HG02588 (cell line): ENCODE measurements at regions not wholly inside any gene's neighbourhood (a gene's known extent, or its start where the extent isn't known, plus 50 kb on each side); places are given as distances from the start of the nearest gene placed in this dataset.
"Not testable (repeated sequence)": the region's sequence is repeated elsewhere in the genome, so short reads cannot be mapped to it uniquely, and the experiment has no call there.

Experiments
- ATAC-seq: cut with Tn5 transposase; IDR thresholded peaks from one replicate; pipeline ENCODE4 v1.9.1; 2021; ENCODE audit warnings: mild to moderate bottlenecking, moderate library complexity; ENCODE audit not compliant: unreplicated experiment

DNA sequence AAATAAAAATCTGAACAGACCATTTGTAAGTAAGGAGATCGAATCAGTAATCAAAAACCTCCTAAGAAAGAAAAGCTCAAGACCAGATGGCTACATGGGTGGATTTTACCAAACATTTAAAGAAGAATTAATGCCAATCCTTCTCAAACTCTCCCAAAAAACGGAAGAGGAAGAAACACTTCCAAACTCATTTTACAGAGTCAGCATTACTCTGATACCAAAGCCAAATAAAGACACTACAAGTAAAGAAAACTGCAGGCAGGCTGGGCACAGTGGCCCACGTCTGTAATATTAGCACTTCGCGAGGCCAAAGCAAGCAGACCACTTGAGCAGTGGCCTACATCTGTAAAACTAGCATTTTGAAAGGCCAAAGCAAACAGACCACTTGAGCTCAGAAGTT is 159.8 kb downstream of the DPY19L2 start:
- no peak for ATAC-seq

DNA sequence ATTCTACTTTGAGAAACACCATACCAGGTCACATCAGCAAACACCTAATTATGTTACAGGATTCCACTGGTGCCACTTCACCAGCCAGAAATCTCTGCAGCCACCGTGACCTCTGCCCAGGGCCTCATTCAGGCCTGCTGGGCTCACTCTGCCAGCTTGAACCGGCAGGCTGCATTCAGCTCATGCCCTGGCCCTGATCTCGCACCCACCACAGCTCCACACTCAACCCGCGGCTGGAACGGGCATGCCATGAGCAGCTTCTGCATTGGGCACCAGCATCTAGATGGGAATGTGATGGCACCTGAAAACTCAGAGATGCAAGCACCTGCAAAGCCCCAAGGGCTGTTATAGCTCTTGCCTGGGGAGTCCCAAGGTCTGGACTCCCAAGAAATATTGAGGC is 168.7 kb downstream of the DPY19L2 start:
- no peak for ATAC-seq

DNA sequence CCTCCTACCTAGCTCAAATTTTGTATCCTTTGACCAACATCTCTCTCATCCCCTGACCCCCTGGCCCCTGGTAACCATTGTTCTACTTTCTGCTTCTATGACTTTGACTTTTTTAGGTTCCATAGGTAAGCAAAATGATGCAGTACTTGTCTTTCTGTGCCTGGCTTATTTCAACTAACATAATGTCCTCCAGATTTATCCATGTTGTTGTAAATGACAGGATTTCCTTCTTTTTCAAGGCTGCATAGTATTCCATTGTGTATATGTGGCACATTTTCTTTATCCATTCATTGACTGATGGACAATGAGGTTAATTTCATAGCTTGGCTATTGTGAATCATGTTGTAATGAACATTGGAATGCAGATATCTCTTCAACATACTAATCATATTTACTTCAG is 170.1 kb downstream of the DPY19L2 start:
- ATAC-seq = no peak

DNA sequence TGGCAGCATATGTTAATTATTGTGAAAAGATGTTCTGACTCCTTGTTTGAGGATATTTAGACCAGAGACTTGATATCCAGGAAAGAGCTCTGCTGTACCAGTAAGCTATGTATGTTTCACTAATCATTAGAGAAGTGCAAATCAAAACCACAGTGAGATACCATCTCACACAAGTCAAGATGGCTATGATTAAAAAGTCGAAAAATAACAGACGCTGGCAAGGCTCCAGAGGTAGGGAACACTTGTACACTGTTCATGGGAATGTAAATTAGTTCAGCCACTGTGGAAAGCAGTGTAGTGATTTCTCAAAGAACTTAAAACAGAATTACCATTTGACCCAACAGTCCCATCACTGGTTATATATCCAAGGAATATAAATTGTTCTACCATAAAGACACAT is 171.6 kb downstream of the DPY19L2 start:
- no peak for ATAC-seq

DNA sequence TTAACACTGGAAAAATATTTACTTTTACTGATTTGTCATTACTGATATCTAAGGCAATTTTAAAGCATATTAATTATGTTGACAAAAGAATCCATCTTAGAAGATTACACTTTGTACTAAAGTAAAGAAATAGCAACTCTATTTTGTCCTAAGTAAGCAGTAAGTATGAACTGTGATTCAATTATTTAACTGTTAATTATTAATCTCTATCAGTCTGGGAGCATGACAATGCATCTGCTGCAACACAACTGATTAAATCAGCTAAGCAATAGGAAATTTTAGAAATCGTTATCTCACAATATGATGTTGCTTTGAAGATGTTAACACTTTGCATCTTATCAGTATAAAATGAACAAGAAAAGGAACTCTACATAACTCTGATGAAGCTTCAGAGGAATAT is 172.3 kb downstream of the DPY19L2 start:
- no peak for ATAC-seq

DNA sequence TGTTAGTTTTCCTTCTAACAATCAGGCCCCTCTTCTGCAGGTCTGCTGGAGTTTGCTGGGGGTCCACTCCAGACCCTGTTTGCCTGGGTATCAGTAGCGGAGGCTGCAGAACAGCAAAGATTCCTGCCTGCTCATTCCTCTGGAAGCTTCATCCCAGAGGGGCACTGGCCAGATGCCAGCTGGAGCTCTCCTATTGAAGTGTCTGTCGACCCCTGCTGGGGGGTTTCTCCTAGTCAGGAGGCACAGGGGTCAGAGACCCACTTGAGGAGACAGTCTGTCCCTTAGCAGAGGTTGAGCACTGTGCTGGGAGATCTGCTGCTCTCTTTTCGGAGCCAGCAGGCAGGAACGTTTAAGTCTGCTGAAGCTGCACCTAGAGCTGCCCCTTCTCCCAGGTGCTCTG is 174.9 kb downstream of the DPY19L2 start:
- not testable (repeated sequence) for ATAC-seq

DNA sequence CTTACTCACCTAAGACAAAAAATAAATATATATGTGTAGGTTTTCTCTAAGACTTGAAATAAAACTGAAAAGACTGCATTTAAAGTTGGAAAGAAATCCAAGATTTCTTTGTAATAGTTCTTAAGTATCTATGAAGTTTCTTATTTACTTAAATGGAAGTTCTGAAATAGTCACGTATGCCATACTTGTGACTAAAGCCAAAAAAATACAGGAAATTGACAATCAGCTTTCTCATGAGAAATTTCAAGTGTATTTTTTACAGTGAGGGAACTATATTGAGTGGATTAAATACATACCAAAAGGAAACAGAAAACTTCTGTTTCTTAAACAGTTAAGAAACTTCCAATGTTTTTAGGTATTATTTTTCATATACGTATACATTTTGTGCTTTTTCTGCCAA is 188.1 kb downstream of the DPY19L2 start:
- ATAC-seq = no peak

DNA sequence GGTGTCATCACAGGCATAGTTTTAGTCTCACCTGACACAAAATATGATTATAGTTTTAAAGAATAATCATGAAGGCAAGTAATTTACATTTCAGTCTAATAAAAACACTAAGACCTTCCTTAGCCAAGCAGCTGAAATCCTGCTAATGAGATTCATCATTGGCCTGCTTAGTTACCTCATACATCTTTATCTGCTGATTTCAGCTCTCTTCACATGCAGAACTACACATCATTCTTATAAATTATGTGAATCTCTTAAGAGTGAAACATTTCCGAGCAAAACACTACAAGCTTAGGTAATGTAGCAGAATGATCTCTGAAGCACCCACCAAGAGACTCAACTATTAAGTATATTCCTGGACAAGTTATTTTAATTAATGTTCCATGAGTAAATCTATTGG is 198.1 kb downstream of the DPY19L2 start:
- ATAC-seq = no peak

DNA sequence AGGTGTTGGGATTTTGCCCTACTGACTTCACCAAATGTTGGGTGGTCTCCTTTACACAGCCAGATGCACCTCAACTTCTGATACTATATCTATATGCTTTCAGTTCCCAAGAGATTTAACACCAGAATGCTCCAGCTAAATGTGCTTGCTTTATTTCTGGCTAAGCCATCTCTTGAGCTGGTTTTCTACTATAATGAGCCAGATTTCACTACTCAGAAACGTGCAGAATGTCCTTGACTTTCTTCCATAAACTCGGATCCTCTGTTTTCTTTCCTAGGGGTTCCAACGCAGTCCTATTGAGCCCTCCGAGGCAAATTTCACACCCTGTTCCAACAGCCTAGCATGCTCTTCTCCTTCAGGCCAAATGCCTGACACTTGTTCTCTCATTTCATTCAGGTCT is 200.3 kb downstream of the DPY19L2 start:
- ATAC-seq = no peak

DNA sequence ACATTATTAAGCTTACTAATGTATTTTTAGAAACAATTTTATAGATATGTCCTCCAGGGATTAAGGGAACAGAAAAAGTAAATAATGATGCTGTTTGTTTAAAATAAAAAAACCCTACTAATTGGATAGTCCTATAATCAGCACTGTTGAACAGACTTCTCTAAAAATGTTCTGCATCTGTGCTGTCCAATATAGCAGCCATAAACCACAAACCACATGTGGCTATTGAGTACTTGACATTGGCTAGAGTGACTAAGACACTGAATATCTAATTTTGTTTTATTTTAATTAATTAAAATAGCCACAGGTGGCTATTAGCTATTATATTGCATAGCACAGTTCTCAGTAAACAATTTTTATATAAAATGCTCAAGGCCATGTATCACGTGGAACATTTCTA is 210.4 kb downstream of the DPY19L2 start:
- no peak for ATAC-seq

DNA sequence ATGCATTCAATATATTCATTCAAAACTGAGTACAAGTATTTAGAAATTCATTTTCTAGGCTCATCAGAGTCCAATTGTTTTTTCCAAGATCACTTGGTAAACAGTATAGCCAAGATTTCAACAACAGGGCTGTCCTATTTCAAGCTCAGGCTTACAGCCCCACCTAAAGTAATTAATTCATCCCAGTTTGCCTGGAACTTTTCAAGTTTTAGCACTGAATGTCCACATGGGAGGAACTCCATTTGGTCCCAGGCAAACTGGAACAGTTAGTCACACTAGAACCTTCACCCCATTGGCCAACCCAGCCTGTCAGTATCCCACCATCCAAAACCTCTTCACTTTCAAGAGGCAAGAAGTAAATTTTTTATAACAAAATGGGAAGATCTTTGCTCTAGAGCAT is 210.9 kb downstream of the DPY19L2 start:
- ATAC-seq = no peak

DNA sequence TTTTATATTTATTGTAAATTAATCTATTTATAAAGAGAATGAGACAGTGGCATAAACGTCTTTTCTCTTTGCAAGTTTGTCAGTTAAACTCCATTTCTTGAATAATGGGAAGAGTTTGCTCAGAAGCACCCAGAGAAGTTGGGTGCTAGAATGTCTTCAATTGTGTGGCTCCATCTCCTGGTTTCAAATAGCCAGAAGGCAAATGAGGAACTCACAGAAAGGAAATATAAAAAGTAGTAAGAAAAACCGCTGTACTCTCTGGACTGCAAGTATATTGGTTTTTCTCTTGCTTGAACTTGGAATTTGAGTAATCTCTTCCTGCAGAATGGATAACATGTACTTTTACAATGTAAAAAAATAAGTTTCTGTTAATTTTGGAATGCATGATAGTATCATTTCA is 217.5 kb downstream of the DPY19L2 start:
- ATAC-seq = no peak

DNA sequence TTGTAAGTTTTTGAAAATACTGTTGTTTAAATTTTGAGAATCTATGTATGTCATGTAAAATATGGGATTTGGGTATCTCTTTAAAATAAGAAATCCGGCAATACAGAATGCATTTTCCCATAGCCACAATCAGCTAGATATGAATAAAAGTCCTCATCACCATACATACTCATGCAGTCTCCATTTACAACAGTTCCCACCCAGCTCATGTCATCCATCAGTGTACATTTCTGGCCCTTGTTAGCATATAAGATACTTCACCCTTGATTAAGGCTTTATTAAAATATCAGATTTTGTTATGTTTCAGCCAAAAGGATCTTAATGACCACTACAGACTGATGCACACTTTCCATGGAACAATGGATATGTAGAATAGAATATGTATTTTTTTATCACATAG is 218.0 kb downstream of the DPY19L2 start:
- ATAC-seq = no peak

DNA sequence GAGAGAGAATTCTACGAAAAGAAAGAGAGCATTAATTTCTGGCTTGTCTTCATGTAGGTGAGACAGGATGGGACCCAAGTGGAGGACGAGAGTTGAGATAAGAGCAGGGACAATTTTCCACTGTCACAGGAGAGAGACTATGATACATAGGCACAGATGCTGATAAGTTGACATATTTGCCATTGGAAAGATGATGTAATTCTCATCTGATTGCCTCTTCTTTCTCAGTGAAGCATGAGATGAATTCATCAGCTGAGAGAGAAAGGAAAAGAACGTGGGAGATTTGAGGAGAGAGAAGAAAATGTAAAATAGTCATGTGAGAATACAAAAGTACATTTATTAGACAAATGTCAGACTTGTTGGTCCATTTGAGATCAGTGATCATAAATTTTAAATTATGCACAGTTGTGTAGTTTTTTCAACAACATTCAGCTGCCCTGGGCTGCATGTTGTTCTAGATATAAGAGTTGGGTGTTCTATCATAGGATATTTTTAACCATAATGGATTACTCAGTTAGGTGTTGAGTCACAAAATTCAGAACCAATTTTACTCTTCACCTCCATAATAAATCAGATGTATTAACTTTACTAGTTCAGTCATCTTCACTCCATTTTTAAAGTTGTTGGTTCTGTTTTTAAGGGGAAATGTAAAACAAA is 222.9 kb downstream of the DPY19L2 start:
- ATAC-seq = no peak

DNA sequence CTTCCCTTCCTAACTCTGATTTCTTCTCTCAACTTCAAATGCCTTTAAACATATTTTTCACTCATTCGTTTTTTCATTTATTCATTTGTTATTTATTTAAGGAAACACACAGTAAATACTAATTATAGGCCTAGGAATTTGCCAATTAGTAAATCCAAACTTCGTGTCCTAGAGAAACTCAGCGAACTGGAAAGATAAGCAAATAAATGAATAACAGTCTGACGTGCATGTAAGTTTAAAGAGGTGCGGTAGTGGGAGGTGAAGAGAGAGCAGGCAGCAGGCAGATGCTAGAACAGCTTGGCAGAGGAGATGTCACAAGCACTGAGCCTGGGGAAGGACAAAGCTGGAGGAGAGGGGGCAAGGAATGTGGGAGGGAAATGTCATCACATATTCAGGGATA is 228.2 kb downstream of the DPY19L2 start:
- no peak for ATAC-seq

DNA sequence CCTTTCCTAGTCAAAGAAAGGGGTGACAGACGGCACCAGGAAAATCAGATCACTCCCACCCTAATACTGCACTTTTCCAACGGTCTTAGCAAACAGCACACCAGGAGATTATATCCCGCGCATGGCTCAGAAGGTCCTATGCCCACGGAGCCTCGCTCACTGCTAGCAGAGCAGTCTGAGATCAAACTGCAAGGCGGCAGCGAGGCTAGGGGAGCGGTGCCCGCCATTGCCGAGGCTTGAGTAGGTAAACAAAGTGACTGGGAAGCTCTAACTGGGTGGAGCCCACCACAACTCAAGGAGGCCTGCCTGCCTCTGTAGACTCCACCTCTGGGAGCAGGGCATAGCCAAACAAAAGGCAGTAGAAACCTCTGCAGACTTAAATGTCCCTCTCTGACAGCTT is 233.9 kb downstream of the DPY19L2 start:
- ATAC-seq = not testable (repeated sequence)

DNA sequence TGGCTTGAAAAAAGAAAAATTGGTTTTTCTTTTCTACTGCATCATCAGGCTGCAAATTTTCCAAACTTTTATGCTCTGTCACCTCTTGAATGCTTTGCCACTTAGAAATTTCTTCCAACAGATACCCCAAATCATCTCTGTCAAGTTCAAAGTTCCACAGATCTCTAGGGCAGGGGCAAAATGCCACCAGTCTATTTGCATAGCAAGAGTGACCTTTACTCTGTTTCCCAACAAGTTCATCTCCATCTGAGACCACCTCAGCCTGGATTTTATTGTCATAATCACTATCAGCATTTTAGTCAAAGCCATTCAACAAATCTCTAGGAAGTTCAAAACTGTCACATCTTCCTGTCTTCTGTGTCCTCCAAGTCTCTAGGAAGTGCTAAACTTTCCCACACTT is 240.3 kb downstream of the DPY19L2 start:
- not testable (repeated sequence) for ATAC-seq

DNA sequence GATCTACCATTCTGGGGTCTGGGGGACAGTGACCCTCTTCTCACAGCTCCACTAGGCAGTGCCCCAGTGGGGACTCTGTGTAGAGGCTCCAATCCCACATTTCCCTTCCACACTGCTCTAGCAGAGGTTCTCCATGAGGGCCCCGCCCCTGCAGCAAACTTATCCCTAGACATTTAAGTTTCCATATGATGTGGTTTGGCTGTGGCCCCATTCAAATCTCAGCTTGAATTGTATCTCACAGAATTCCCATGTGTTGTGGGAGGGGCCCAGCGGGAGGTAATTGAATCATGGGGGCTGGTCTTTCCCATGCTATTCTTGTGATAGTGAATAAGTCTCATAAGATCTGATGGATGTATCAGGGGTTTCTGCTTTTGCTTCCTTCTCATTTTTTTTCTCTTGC is 241.3 kb downstream of the DPY19L2 start:
- ATAC-seq = not testable (repeated sequence)

DNA sequence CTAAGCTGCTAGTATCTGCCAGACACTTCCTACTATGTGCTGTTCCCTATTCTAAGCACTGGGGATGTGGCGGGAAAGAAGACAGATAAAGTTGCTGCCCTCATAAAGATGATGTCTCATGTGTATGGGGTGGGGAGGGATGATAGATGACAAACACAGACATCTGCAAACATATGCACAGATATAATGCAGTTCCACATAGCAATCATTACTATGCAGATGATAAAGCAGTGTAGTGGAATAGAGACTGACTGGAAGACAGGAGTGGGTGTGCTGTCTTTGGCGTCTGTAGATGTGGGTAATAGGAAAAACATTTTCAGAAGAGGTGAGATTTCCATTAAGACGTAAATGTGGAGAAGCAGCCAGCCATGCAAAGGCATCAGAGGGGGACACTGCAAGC is 243.6 kb downstream of the DPY19L2 start:
- no peak for ATAC-seq

DNA sequence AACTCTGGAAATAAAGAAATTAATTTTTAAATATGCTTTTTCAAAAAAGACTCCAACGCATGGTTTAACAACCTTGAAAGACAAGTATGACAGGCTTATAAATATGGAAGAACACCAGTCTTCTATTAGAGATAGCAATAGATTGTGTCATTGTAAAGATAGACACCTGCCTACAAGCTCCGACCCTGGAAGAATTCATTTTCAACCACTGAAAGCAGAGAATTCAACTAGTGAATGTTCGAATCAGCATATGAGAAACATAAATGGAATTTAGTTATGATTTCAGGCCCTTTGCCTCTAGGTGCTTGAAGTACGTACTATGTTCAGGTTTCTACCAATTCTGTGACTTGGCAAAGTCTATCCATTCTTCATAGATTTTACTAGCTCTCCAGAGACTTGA is 244.5 kb downstream of the DPY19L2 start:
- ATAC-seq = no peak

DNA sequence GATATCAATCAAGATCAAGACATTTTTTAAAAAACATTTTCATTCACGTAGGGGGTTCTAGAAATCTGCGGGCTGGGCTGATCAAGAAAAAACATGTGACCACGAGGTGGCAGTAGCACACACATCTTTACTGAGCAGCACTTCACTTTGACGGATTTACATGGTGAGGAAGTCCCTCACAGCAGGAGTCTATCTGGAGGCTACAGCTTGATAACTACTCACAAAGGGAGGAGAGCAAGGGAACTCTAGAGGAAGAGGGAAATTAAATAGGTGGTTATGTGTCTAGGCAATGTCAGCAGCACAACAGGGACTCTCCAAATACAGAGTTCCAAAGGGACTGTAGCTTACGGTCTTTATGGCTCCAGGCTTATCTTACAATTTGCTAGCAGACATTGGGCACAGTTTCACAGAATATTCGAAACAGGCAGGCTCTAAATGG is 248.1 kb downstream of the DPY19L2 start:
- peak; percentile 79 for ATAC-seq

DNA sequence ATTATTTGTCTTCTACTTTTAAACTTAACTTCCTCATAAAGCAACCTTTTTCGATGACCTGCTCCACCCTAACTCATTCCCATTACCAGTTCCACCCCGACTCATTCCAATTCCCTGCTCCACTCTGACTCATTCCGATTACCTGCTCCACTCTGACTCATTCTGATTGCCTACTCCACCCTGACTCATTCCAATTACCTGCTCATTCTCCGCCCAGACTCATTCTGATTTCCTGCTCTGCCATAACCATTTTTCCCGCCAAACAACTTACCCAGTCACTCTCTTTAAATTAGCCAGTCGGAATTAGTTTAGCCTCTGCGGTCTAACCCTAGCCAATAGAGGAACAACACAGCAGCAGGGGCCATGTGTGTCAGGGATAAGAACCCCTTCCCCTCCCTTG is 249.1 kb downstream of the DPY19L2 start:
- ATAC-seq = no peak

DNA sequence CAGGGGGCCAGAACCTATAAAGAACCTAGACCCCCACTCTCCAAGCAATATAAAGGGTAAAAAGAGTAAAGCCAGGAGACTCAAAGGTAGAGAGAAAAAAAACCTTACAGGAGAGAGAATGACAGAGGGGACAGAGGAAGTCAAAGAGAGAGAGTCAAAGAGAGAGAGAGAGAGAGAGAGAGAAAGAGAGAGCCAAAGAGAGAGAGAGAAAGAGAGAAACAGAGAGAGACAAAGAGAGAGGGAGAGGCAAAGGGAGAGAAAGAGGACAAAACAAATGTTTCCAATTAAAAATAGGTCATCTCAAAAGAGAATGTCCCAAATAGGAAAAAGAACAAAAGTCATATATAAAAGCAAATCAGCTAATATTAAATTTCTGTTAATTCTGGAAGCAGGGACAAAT is 251.5 kb downstream of the DPY19L2 start:
- no peak for ATAC-seq
